ENCODE measurements at regions not wholly inside any gene's neighbourhood (a gene's known extent, or its start where the extent isn't known, plus 50 kb on each side); places are given as distances from the start of the nearest gene placed in this dataset.

DNA sequence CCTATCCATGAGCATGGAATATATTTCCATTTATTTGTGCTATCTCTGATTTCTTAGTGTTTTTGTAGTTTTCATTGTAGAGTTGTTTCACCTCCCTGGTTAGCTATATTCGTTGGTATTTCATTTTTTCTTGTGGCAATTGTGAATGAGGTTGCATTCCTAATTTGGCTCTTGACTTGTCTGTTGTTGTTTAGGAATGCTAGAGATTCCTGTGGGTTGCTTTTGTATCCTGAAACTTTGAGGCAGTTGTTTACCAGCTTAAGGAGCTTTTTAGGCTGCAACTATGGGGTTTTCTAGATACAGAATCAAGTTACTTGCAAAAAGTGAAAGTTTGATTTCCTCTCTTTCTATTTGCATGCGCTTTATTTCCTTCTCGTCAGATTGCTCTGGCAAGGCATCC is 304.7 kb upstream of the GRM3 start:
- Histone ChIP-seq H3K27me3 (no peaks in the 10 kb centered on the region), H3K9me3 (peaks cover 0 to 9% (median 0%) of the 10 kb centered on the region in 12 donors), H3K27ac (no peak overlapping the region), H3K4me3 (no peak overlapping the region), H3K4me1 (no peaks in the 10 kb centered on the region), H3K36me3 (no peaks in the 10 kb centered on the region)
- DNase-seq (no peak), ATAC-seq (no peak)
- intact Hi-C loops (cut with DNase I): no loop called here
- 79 to 84% (median 80%) methylated on average over 3 of the region's 3 CpGs for WGBS, 4 donors
- TF ChIP-seq POLR2A (IDR thresholded peaks at IDR 0.05) (no peak), CTCF (IDR thresholded peaks at IDR 0.05) (no peak)

GRCh38 chr7:86328801-86329433 is 314.8 kb upstream of the GRM3 start:
- no peak overlapping the region for H3K27ac ChIP-seq
- no peaks in the 10 kb centered on the region for H3K36me3 ChIP-seq
- ATAC-seq (no peak), DNase-seq (no peak)
- TF ChIP-seq POLR2A (IDR thresholded peaks at IDR 0.05) (no peak), CTCF (IDR thresholded peaks at IDR 0.05) (no peak)
- H3K27me3 ChIP-seq: no peaks in the 10 kb centered on the region
- H3K4me1 ChIP-seq: no peaks in the 10 kb centered on the region
- H3K4me3 ChIP-seq: no peak overlapping the region
- no peaks in the 10 kb centered on the region for H3K9me3 ChIP-seq
- intact Hi-C loops (cut with DNase I): no loop called here
- 0% methylated on average over 1 of the region's 1 CpG for WGBS, 4 donors

- no peak for DNase-seq
- no peaks in the 10 kb centered on the region for H3K27me3 ChIP-seq
- no peak for ATAC-seq
- H3K36me3 ChIP-seq: no peaks in the 10 kb centered on the region
- H3K4me1 ChIP-seq: no peaks in the 10 kb centered on the region
- no peak overlapping the region for H3K4me3 ChIP-seq
- no peak overlapping the region for H3K27ac ChIP-seq
- H3K9me3 ChIP-seq: peaks cover 0 to 4% (median 0%) of the 10 kb centered on the region in 12 donors
- intact Hi-C loops (cut with DNase I): no loop called here
- TF ChIP-seq CTCF (IDR thresholded peaks at IDR 0.05) (no peak), POLR2A (IDR thresholded peaks at IDR 0.05) (no peak)
These were observed 316.9 kb upstream of the GRM3 start for GRCh38 chr7:86326847-86327246.

GRCh38 chr7:86320889-86321288 is 322.8 kb upstream of the GRM3 start:
- no peak overlapping the region for H3K27ac ChIP-seq
- no peaks in the 10 kb centered on the region for H3K4me1 ChIP-seq
- no peaks in the 10 kb centered on the region for H3K27me3 ChIP-seq
- H3K9me3 ChIP-seq: peaks cover 0 to 4% (median 0%) of the 10 kb centered on the region in 12 donors
- no peak for TF ChIP-seq CTCF (IDR thresholded peaks at IDR 0.05)
- no peak for TF ChIP-seq POLR2A (IDR thresholded peaks at IDR 0.05)
- no peaks in the 10 kb centered on the region for H3K36me3 ChIP-seq
- intact Hi-C loops (cut with DNase I): no loop called here
- H3K4me3 ChIP-seq: no peak overlapping the region
- DNase-seq: no peak
- WGBS, 4 donors: 78 to 96% (median 90%) methylated on average over 1 of the region's 1 CpG
- ATAC-seq: no peak

Data from heart left ventricle (tissue), 16 donors.